Upper lobe of left lung (tissue), 4 donors: ENCODE measurements at regions not wholly inside any gene's neighbourhood (a gene's known extent, or its start where the extent isn't known, plus 50 kb on each side); places are given as distances from the start of the nearest gene placed in this dataset.

Experiments
- CTCF ChIP-seq, 6 experiments: fragments of 450-650 bp in 4 of 6; fragments of 200-600 bp in 2 of 6; sonication (generic) in 2 of 6; IDR thresholded peaks; one replicate each; pipeline ENCODE4 v1.5.1; 2016 to 2019; ENCODE audit warnings: antibody characterized with exemption in 6 of 6
- POLR2A ChIP-seq, 4 donors: fragments of 450-650 bp; IDR thresholded peaks; one replicate each; pipeline ENCODE4 v1.5.1; 2016 to 2017; ENCODE audit warnings: antibody characterized with exemption in 4 of 4, mild to moderate bottlenecking in 2 of 4

GRCh38 chr10:133021116-133021962, 66.4 kb upstream of the ADGRA1 start:
- TF ChIP-seq POLR2A (IDR thresholded peaks at IDR 0.05) (no peak), CTCF (IDR thresholded peaks at IDR 0.05) (no peak)
